ENCODE measurements at regions not wholly inside any gene's neighbourhood (a gene's known extent, or its start where the extent isn't known, plus 50 kb on each side); places are given as distances from the start of the nearest gene placed in this dataset.
"Not testable (repeated sequence)": the region's sequence is repeated elsewhere in the genome, so short reads cannot be mapped to it uniquely, and the experiment has no call there.

GRCh38 chr3:68676136-68676535 is 256.2 kb downstream of the TAFA4 start:
- H3K4me1 ChIP-seq (ENCODE audit: insufficient read depth, low read length) = no peaks in the 10 kb centered on the region
- H3K36me3 ChIP-seq (ENCODE audit: insufficient read depth, low read length) = no peaks in the 10 kb centered on the region
- no peaks in the 10 kb centered on the region for H3K9me3 ChIP-seq (ENCODE audit: control insufficient read depth, insufficient read depth, low read length)
- H3K9ac ChIP-seq (ENCODE audit: low read depth, low read length) = no peak overlapping the region

GRCh38 chr3:68667346-68667745 is 265.0 kb downstream of the TAFA4 start:
- Histone ChIP-seq H3K9ac (ENCODE audit: low read depth, low read length) (no peak overlapping the region), H3K9me3 (ENCODE audit: control insufficient read depth, insufficient read depth, low read length) (no peaks in the 10 kb centered on the region), H3K4me1 (ENCODE audit: insufficient read depth, low read length) (peaks cover 35% of the 10 kb centered on the region; the same call in 1 of the 2 replicates), H3K36me3 (ENCODE audit: insufficient read depth, low read length) (no peaks in the 10 kb centered on the region)

- Histone ChIP-seq H3K9ac (ENCODE audit: low read depth, low read length) (no peak overlapping the region), H3K4me1 (ENCODE audit: insufficient read depth, low read length) (peaks cover 35% of the 10 kb centered on the region; the same call in 1 of the 2 replicates), H3K36me3 (ENCODE audit: insufficient read depth, low read length) (no peaks in the 10 kb centered on the region), H3K9me3 (ENCODE audit: control insufficient read depth, insufficient read depth, low read length) (no peaks in the 10 kb centered on the region)
Measured at GRCh38 chr3:68666429-68667136, 265.8 kb downstream of the TAFA4 start.

GRCh38 chr3:68664276-68664675 is 268.1 kb downstream of the TAFA4 start:
- Histone ChIP-seq H3K9me3 (ENCODE audit: control insufficient read depth, insufficient read depth, low read length) (no peaks in the 10 kb centered on the region), H3K9ac (ENCODE audit: low read depth, low read length) (no peak overlapping the region), H3K4me1 (ENCODE audit: insufficient read depth, low read length) (peaks cover 29% of the 10 kb centered on the region; the same call in 1 of the 2 replicates), H3K36me3 (ENCODE audit: insufficient read depth, low read length) (no peaks in the 10 kb centered on the region)

GRCh38 chr3:68662176-68662575 is 270.2 kb downstream of the TAFA4 start:
- no peaks in the 10 kb centered on the region for H3K9me3 ChIP-seq (ENCODE audit: control insufficient read depth, insufficient read depth, low read length)
- H3K4me1 ChIP-seq (ENCODE audit: insufficient read depth, low read length) = peaks cover 25% of the 10 kb centered on the region; the same call in 1 of the 2 replicates
- H3K9ac ChIP-seq (ENCODE audit: low read depth, low read length) = no peak overlapping the region
- H3K36me3 ChIP-seq (ENCODE audit: insufficient read depth, low read length) = no peaks in the 10 kb centered on the region

- H3K4me1 ChIP-seq (ENCODE audit: insufficient read depth, low read length); H3K9ac ChIP-seq (ENCODE audit: low read depth, low read length); H3K9me3 ChIP-seq (ENCODE audit: control insufficient read depth, insufficient read depth, low read length); H3K36me3 ChIP-seq (ENCODE audit: insufficient read depth, low read length): not testable (repeated sequence)
Measured at GRCh38 chr3:68650657-68651056, 281.7 kb downstream of the TAFA4 start.

GRCh38 chr3:68648494-68648893 is 283.9 kb downstream of the TAFA4 start:
- Histone ChIP-seq H3K9me3 (ENCODE audit: control insufficient read depth, insufficient read depth, low read length) (no peaks in the 10 kb centered on the region), H3K9ac (ENCODE audit: low read depth, low read length) (no peak overlapping the region), H3K36me3 (ENCODE audit: insufficient read depth, low read length) (no peaks in the 10 kb centered on the region), H3K4me1 (ENCODE audit: insufficient read depth, low read length) (no peaks in the 10 kb centered on the region)

GRCh38 chr3:68631850-68632545 is 300.3 kb downstream of the TAFA4 start:
- no peak overlapping the region for H3K9ac ChIP-seq (ENCODE audit: low read depth, low read length)
- H3K9me3 ChIP-seq (ENCODE audit: control insufficient read depth, insufficient read depth, low read length) = peaks cover 3% of the 10 kb centered on the region; the same call in 1 of the 2 replicates
- H3K36me3 ChIP-seq (ENCODE audit: insufficient read depth, low read length) = no peaks in the 10 kb centered on the region
- H3K4me1 ChIP-seq (ENCODE audit: insufficient read depth, low read length) = peaks cover 17% of the 10 kb centered on the region; the same call in 1 of the 2 replicates

- no peak overlapping the region for H3K9ac ChIP-seq (ENCODE audit: low read depth, low read length)
- H3K9me3 ChIP-seq (ENCODE audit: control insufficient read depth, insufficient read depth, low read length) = no peaks in the 10 kb centered on the region
- H3K4me1 ChIP-seq (ENCODE audit: insufficient read depth, low read length) = no peaks in the 10 kb centered on the region
- no peaks in the 10 kb centered on the region for H3K36me3 ChIP-seq (ENCODE audit: insufficient read depth, low read length)
Measured at GRCh38 chr3:68620211-68620610, 312.1 kb downstream of the TAFA4 start.

GRCh38 chr3:68614087-68614486 is 318.3 kb downstream of the TAFA4 start:
- Histone ChIP-seq H3K4me1 (ENCODE audit: insufficient read depth, low read length) (no peaks in the 10 kb centered on the region), H3K9me3 (ENCODE audit: control insufficient read depth, insufficient read depth, low read length) (no peaks in the 10 kb centered on the region), H3K9ac (ENCODE audit: low read depth, low read length) (no peak overlapping the region), H3K36me3 (ENCODE audit: insufficient read depth, low read length) (no peaks in the 10 kb centered on the region)

- Histone ChIP-seq H3K4me1 (ENCODE audit: insufficient read depth, low read length) (no peaks in the 10 kb centered on the region), H3K9me3 (ENCODE audit: control insufficient read depth, insufficient read depth, low read length) (no peaks in the 10 kb centered on the region), H3K36me3 (ENCODE audit: insufficient read depth, low read length) (no peaks in the 10 kb centered on the region), H3K9ac (ENCODE audit: low read depth, low read length) (no peak overlapping the region)
Measured at GRCh38 chr3:68571321-68571720, 361.0 kb downstream of the TAFA4 start.

- Histone ChIP-seq H3K9me3 (ENCODE audit: control insufficient read depth, insufficient read depth, low read length) (no peaks in the 10 kb centered on the region), H3K9ac (ENCODE audit: low read depth, low read length) (no peak overlapping the region), H3K4me1 (ENCODE audit: insufficient read depth, low read length) (no peaks in the 10 kb centered on the region), H3K36me3 (ENCODE audit: insufficient read depth, low read length) (no peaks in the 10 kb centered on the region)
Measured at GRCh38 chr3:68560728-68561127, 371.6 kb downstream of the TAFA4 start.

- Histone ChIP-seq H3K9me3 (ENCODE audit: control insufficient read depth, insufficient read depth, low read length) (no peaks in the 10 kb centered on the region), H3K4me1 (ENCODE audit: insufficient read depth, low read length) (peaks cover 32% of the 10 kb centered on the region), H3K36me3 (ENCODE audit: insufficient read depth, low read length) (no peaks in the 10 kb centered on the region), H3K9ac (ENCODE audit: low read depth, low read length) (no peak overlapping the region)
Measured at GRCh38 chr3:68535782-68536181, 396.6 kb downstream of the TAFA4 start.

- Histone ChIP-seq H3K4me1 (ENCODE audit: insufficient read depth, low read length) (no peaks in the 10 kb centered on the region), H3K9ac (ENCODE audit: low read depth, low read length) (no peak overlapping the region), H3K36me3 (ENCODE audit: insufficient read depth, low read length) (no peaks in the 10 kb centered on the region), H3K9me3 (ENCODE audit: control insufficient read depth, insufficient read depth, low read length) (no peaks in the 10 kb centered on the region)
Measured at GRCh38 chr3:68523330-68523729, 409.0 kb downstream of the TAFA4 start.

- no peak overlapping the region for H3K9ac ChIP-seq (ENCODE audit: low read depth, low read length)
- no peaks in the 10 kb centered on the region for H3K36me3 ChIP-seq (ENCODE audit: insufficient read depth, low read length)
- H3K9me3 ChIP-seq (ENCODE audit: control insufficient read depth, insufficient read depth, low read length) = no peaks in the 10 kb centered on the region
- H3K4me1 ChIP-seq (ENCODE audit: insufficient read depth, low read length) = no peaks in the 10 kb centered on the region
Measured at GRCh38 chr3:68515237-68515636, 417.1 kb downstream of the TAFA4 start.

Data from ES-I3 (cell line).